Hematopoietic multipotent progenitor cell treated with erythropoietin and hydrocortisone succinate and interleukin-3 and kit ligand, for 4 days (in vitro differentiated cells): ENCODE measurements at regions not wholly inside any gene's neighbourhood (a gene's known extent, or its start where the extent isn't known, plus 50 kb on each side); places are given as distances from the start of the nearest gene placed in this dataset.
"Not testable (repeated sequence)": the region's sequence is repeated elsewhere in the genome, so short reads cannot be mapped to it uniquely, and the experiment has no call there.

Source experiments
- DNase-seq: peaks from one replicate; pipeline ENCODE4 v3.0.0-alpha.2; 2015

DNA sequence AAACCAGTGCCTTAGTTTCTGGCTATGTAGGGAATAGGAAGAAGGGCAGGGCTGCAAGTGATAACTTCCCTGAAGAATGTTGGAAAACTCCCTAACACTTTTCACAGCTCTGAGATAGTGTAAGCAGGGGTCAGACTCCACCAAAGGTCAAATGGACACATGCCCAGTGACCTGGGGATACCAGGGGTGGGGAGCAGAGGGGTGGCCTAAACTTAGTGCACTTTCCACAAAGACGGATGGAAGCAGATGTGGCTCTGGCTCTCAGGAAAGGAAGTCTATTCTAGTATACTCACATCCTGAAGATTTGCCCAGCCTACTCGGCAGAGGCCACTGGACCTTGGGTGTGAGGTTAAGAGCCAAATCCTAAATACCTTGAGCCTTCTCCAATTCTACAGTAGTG, 285.8 kb downstream of the NUAK1 start:
- DNase-seq, result no peak

DNA sequence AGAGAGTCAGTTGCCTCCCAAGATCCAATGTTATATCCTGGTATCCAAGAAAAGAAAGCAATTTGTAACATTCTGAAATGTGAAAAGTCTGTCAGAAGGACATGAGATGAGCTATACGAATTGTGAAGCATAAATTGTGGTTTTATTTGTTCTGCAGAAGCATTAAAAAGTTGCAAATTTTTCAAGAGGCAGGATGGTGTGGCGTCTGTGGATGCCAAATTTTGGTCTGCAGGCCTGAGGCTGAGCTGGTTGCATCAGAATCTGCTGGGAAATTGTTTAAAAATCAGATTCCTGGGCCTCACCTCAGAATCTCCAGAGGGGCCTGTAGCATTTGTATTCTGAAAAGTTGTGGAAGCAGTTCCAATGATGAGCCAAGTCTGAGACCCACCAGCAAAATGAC, 284.7 kb downstream of the NUAK1 start:
- DNase-seq, result no peak

DNA sequence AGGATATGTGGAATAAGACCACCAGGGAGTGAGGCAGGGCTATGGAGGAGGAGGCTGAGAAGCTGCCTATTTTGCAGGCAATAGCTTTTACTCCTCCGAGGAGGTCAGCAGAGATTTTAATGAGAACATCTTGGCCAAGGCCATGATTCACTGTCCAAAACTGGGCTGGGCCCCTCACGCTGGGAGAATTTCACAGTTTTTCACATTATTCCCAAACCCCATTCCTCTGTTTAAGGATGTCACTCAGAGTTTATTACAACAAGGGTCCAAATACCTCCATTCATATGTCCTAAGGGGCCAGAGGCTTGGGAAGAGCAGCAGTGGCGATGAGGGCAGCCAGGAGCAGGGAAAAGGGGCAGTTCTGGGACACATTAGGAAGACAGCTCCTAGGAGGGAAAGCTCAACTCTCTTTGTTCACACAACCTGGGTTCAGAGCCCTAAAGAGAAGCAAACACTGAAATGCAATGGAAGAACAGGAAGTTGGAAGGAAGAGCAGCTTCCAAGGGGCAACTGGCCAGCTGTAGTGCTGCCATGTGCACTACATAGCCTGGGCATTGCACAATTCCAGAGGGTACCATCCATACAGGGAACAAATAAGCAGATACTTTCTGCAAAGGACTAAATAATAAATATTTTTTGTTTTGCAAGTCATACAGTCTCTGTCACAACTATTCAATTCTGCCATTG, 283.2 kb downstream of the NUAK1 start:
- no peak for DNase-seq

DNA sequence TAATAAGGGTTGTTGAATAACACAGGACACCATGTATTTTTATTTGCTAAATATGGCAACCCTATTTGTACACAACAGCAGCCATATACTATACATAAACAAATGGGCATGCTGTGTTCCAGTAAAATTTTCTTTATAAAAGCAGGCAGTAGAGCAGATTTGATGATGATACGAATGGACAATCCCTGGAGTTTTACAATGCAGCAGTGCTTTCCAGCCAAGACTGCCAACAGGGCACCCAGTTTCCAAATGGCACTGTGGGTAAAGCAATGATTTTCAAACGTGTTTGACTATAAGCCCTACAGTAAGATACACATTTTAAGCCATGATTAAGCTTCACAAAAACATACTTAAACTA, 282.7 kb downstream of the NUAK1 start:
- no peak for DNase-seq

DNA sequence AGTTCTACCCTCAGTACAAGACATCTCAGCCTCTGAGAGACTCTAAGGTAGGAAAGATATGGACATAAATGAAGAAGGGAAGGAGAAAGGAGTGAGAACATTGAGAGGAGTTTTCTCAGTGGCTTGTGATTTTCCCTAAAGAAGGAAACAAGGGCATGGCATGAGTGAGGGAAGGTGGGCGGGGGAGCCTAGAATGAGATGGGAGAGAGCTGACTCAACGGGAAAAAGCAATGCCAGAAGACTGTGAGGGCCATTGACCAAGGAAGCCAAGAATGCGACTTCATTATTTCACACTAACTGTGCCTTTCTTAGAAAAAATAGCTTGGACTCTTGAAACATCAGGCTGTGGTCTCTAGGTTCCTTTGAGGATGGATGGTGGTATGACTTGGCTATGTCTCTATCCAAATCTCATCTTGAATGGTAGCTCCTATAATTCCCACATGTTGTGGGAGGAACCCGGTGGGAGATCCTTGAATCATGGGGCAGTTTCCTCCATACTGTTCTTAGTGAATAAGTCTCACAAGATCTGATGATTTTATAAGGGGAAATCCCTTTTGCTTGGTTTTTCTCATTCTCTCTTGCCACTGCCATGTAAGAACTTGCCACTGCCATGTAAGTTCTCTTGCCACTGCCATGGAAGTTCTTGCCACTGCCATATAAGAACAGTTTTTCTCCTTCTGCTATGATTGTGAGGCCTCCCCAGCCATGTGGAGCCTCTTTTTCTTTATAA, 279.6 kb downstream of the NUAK1 start:
- DNase-seq, result no peak

DNA sequence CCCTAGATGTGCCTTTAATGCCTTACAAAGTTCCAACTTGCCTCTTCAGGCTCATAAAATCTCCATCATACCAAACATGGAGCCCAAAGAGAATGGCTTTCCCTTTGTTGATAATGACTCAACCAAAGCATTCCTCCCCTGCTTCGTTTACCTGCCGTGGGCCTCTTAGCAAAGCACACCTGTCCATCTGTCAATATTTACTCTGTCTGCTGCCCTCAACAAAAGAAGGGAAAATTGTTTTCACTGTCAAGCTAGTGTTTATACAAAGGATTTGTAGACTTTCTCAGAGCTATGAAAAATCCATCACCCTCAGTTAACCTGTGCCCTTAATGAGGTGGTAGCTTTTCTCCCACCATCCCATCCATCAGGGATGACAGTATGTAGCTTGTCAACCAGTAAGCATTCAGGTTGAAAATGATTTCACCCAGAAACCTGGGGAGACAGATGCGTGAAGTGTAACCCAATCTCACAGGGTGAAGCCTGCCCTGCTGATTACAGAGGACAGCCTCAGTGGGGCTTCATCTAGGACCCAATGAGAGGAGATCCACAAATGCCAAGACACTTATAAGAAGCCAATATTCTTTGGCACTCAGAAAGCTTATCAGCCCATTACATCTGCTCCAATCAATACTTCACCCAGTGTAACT, 278.1 kb downstream of the NUAK1 start:
- DNase-seq, result no peak

DNA sequence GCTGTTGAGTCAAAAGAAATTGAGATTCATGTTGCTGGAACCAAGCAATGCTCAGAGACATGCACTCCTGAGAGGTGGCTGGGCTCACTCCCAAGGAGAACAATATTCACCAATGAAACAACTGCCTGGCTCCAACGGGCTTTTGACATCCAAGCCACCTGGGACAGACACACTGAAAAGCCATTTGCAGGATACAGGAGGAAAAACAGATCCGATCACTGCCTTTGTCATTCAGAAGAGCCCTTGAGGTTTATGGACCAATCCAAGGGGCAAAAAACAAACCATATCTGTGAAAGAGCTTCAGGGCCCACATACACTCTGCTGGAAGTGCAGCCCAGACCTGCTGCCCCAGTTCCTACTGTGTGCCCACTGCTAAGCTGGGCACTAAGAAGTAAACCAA, 277.5 kb downstream of the NUAK1 start:
- no peak for DNase-seq

DNA sequence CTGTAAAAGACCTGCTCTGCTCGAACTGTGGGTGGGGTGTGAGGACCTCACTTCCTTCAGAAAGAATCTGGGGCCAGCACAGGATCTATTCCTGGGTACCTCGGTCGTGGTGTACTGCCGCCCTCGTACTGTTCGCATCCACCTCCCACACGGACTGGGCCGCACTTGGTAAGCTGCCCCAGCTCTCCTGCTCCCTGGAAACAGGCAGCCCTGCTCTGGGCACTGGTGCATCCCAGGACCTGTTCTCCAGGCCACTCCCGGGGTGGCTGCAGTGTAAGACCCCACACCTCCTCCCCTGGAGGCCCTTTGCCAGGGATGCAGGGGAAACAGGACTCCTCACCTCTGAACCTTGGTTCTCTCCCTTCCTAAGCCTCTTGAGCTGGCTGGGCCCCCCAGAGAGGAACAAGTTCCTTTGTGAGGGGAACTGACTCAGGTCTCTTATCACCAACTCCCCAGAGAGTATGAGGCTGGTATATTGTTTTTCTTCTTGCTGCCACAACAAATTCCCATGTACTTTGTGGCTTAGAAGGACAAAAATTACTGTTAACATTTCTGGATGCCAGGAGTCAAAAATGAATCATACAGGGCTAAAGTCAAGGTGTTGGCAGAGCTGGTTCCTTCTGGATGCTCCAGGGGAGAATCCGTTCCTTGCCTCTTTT, 276.5 kb downstream of the NUAK1 start:
- DNase-seq, result no peak

DNA sequence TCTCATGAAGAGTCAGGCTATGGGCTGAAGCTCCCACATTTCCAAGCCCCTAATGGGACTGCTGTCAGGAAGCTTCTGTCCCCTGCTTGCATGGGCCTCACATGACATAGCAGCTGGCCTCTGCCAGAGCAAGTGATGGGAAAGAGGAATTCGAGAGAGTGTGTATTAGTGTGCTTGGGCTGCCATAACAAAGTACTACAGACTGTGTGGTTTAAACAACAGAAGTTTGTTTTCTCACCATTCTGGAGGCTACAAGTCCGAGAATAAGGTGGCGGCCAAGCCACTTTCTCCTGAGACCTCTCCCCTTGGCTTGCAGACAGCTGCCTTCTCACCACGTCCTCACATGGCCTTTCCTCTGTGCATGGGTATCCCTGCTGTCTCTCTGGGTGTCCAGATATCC, 274.4 kb downstream of the NUAK1 start:
- no peak for DNase-seq

DNA sequence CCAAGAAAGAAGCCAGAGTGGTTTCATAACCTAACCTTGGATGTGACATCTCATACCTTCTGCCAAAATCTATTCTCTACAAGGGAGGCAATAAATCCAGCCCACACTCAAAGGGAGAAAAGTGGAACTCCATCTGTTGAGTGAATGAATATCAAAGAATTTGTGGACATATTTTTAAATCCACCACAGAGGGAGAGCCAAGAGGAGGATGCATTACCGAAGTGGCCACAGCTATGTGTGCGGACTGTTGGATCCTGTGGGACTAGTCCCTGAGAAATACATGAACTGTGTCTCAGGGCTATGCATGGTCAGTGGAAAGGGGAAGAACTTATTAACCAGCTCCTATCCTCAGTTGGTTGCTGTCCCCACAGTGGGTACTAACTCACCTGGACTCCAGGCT, 273.9 kb downstream of the NUAK1 start:
- no peak for DNase-seq

DNA sequence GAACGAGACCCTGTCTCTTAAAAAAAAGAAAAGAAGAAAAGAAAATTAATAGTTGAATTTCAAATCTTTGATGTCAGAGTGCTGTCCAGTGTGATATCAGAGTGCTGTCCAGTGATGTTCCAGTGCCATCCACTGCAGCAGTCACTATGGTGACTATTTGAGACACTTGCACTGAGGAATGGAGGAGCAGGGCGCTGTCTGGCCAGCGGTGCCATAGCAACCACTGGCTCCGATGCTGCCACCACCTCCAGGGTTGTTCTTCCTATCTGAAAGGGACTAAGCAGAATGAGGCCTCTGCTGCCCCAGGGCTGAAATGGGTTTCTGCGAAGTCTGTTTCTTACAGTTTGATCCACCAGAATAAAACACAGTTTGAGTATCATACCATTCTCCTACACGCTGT, 272.9 kb downstream of the NUAK1 start:
- DNase-seq, result no peak

DNA sequence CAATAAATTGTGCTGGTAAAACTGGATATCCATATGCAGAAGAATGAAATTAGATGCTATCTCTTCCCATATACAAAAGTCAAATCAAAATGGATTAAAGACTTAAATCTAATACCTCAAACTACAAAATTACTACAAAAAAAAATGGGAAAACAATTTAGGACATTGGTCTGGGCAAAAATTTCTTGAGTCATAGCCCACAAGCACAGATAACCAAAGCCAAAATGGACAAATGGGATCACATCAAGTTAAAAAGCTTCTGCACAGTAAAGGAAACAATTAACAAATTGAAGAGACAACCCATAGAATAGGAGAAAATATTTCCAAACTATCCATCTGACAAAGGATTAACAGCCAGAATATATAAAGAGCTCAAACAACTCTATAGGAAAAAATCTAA, 264.6 kb downstream of the NUAK1 start:
- DNase-seq, result no peak

DNA sequence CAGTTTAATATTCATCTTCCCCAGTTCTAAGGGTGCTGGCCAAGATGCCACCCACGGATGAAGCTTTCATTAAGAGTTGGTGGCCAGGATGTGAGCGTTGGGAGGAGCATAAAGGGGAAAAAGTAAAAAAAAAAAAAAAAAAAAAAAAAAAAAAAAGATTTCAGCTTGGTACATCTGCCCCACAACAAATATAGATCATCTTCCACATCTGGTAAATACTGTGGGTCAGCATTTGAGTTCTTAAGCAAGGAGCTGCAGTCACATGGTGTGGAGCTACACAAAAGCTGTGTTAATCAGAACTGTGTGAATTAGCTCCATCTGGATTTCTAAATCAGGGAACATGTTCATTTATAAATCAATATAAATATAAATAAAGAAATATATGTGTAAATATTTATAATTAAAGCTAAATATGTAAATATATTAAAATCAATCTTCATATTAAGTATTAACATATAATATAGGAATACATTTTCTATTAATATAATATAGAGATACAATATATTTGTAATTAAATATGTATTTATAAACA, 262.3 kb downstream of the NUAK1 start:
- no peak for DNase-seq

DNA sequence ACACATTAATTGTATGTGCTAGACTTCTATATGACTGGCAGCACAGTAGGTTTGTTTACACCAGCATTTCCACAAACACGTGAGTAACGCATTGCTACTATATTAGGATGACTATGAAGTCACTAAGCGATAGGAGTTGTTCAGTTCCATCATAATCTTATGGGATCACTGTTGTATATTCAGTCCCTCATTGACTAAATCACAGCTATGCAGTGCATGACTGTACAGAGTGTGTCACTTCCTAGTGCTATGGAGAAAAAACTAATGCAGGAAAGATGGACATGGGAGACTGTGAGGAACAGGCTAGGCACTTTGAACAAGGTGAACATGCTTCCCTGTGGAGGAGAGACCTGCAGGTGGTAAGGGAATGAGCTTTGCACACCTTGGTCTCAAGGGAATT, 259.8 kb downstream of the NUAK1 start:
- DNase-seq, result no peak

DNA sequence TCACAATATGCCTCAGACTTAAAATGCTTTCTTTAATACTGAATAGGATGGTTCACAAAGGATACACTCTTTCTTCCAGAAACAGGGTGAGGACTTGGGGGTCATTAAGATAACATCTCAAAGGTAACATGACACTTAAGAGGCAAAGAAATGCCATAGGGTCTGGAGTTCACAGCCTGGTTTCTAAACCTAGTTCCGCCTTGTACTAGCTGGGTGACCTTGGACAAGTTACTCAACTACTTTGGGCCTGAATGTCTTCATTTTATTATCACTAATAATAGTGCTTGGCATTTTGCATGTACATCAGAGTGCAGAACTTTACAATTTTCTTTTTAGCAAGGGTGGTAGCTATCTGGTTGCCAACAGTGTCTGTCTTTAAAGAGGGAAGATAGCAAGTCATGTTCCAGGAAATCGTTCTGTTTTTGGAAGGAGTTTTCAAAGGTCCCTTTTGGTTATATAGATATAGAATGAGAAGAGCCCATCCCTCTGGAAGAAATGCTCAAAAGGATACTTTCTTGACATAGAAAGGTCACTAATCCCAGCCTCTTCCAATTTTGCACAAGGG, 257.8 kb downstream of the NUAK1 start:
- DNase-seq, result no peak

DNA sequence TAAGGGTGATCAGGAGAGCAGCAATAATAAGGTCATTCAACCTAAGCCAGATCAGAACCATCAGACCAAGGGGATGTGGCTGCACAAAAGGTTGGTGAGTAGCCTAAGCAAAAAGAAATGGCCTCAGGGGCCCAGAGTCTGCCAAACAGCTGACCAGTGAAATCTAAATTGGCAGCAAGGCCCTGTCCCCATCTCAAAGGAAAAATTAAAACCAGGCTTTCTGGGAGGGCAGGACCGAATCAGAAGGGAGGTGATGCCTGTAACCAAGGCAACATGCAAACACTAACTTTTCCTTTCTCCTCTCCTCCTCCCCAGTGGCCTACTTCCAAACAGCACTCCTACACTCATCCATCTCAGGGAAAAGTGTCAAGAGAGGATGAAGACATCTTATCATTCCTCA, 256.4 kb downstream of the NUAK1 start:
- DNase-seq, result no peak

DNA sequence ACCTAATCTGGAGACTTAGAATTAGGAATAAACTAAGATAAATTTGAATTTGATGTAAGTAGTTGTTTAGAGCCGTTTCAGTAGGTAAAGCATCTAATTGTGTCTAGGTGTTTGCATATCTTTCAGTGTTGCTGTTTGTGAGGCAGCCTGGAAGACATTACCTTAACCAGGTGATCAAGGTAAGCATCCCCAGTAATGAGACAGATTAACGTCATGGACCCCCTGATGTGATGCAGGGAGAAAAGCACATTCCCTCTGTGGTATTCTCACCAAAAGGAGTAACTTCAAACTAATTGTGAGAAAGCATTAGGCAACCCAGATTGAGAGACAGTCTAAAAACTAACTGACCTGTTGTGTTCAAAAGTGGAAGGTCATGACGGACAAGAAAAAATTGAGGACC, 251.6 kb downstream of the NUAK1 start:
- no peak for DNase-seq

DNA sequence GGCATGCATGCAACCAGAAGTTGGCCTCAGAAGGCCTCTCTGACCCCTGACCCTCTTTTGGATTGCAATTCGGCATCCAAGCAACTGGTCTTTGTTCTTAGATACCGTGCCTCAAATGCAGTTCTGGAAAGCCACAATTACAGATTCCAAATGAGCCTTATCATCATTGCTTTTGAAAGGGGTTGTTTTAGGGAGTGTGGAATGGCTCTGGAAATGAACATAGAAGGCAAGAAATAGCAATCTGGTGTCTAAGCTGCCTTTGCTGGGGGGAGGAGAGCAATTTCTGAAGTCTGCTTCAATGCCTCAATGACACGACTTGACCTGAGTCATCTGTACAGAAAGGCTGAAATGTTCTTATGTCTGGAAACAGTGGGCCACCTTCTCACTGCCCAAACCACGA, 250.1 kb downstream of the NUAK1 start:
- no peak for DNase-seq

DNA sequence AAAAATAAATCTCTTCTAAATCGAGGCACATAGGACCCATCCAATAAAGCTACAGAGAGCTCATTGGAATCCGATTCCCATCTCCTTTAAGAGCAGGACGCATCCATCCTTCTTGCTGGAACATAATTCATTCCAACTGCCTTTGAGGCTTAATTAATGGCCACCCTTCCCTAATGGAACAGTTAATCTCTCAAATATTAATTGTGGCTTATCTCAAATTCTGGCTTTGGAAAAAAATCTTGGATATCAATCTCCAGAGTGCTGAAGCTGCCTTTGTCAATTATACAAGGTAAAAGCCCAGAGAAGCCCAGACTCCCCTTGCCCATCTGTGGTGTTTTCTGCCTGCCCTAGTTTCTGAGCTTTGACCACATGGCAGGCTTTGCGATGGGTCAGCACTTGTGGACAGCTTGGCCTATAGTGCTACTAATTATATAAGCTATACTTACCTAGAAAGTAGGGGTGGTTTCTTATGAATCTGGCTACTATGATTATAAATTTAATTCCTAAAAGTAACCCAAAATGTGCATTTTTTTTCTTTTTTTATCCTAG, 246.3 kb downstream of the NUAK1 start:
- no peak for DNase-seq

DNA sequence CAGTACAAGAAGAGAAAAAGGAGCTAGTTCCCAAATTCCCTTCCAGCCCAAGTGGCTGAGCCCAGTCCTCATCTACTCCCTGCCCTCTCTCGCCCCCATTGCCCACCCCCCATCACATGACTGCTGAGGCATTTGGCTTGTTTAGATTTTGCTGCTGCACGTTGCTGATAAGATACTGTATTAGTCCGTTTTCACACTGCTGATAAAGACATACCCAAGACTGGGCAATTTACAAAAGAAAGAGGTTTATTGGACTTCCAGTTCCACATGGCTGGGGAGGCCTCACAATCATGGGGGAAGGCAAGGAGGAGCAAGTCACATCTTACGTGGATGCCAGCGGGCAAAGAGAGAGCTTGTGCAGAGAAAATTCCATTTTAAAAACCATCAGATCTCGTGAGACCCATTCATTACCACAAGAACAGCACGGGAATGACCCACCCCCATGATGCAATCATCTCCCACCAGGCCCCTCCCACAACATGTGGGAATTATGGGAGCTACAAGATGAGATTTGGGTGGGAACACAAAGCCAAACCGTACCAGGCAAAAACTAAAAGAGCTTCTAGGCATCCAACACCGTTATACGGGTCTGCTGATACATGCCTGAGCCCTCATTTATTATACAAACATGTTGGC, 243.4 kb downstream of the NUAK1 start:
- DNase-seq, result peak; percentile 1

DNA sequence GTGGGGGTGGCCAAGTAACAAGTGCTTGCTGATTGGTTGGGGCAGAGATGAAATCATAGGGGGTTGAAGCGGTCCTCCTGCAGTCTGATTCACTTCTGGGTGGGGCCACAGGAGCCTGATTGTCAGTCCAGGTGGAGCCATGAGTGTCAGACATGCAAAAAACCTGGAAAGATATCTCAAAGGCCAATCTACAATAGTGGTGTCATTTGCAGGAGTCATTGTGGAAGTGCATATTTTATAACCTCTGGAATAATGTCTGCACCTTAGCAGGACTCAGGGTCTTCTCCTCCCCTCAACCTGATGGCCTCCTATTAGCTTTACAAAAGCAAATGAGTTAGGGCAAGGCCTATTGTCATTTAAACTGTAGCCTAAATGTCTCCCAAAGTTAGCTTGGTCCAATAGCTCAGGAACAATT, 241.4 kb downstream of the NUAK1 start:
- DNase-seq, result no peak

DNA sequence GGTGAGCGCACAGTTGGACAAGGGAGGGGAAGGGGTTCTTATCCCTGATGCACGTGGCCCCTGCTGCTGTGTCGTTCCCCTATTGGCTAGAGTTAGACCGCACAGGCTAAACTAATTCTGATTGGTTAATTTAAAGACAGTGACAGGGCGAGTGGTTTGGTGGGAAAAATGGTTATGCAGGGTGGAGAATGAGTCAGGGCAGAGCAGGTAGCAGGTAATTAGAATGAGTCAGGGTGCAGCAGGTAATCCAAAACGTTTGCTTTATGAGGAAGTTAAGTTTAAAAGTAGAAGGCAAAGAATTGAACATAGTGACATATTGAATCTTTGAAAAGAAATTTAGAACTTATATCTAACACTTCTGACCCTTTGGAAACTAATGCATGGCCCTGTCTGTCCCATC, 240.5 kb downstream of the NUAK1 start:
- DNase-seq, result not testable (repeated sequence)

DNA sequence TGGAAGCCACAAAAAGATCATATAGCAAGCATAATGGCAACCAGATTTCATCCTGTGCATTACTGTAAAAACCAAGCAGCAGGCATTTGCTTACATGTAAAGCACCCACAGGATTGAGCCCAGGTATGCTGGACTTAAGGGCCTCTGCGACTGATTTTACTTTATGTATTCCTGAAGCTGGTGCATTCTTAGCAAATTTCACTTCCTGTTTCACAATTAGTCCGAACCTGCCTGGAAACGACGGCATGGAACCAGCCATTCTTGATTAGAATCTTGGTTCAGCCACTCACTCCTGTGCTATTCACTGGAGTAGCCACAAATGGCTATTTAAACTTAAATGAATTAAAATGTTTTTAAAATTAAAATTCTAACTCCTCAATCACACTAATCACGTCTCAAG, 239.2 kb downstream of the NUAK1 start:
- no peak for DNase-seq
